Left ventricle myocardium inferior (tissue), 1 donor: ENCODE measurements at regions not wholly inside any gene's neighbourhood (a gene's known extent, or its start where the extent isn't known, plus 50 kb on each side); places are given as distances from the start of the nearest gene placed in this dataset.
"Not testable (repeated sequence)": the region's sequence is repeated elsewhere in the genome, so short reads cannot be mapped to it uniquely, and the experiment has no call there.

ENCODE experiments used
- DNase-seq: peaks from one replicate; pipeline ENCODE4 v3.0.0-alpha.2; 2020
- H3K27ac ChIP-seq: fragments of 200-600 bp; replicated peaks from 2 replicates; pipeline ENCODE4 v1.8.0; 2021
- H3K27me3 ChIP-seq: fragments of 200-600 bp; 2 replicates; pipeline ENCODE4 v1.8.0; 2021; ENCODE audit warnings: low read depth
- H3K36me3 ChIP-seq: fragments of 200-600 bp; 2 replicates; pipeline ENCODE4 v1.8.0; 2021
- H3K4me1 ChIP-seq: fragments of 200-600 bp; 2 replicates; pipeline ENCODE4 v1.8.0; 2021
- H3K4me3 ChIP-seq: fragments of 200-600 bp; 2 replicates; pipeline ENCODE4 v1.8.0; 2021; ENCODE audit warnings: mild to moderate bottlenecking, moderate library complexity
- H3K9me3 ChIP-seq: fragments of 200-600 bp; replicated peaks from 2 replicates; pipeline ENCODE4 v1.8.0; 2021
- intact Hi-C: fragments of 100-400 bp; cut with micrococcal nuclease; formaldehyde crosslinking; loops from one replicate; pipeline ENCODE4 v1.11.0; 2022
- TF ChIP-seq, protein P1 (sequence below): fragments of 200-600 bp; IDR thresholded peaks from 2 replicates; pipeline ENCODE4 v1.8.0; 2021; ENCODE audit warnings: antibody characterized with exemption, mild to moderate bottlenecking, borderline replicate concordance
- donor health status: DM: no; HTN: yes; CAD: no; lungs with severe emphysema.

DNA sequence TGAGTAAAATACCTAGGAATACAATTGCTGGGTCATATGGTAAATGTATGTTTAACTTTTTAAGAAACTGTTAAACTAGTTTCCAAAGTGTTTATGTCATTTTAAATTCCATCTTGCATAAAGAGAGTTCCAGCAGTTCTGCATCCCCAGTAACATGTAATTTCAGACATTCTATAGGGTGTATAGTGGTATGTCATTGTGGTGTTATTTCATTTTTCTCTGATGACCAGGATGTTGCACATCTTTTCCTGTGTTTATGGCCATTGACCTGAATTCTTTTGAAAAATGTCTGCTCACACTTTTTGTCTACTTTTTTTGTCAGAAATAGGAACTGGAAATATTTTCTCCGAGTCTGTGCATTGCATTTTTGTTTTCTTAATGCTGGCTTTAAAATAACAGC lies 128.9 kb downstream of the TMEM200A start:
- intact Hi-C loops = no loop called here
- no peak for DNase-seq
- Histone ChIP-seq H3K9me3 (peaks cover 27% of the 10 kb centered on the region), H3K4me1 (no peaks in the 10 kb centered on the region), H3K27ac (no peak overlapping the region), H3K27me3 (no peaks in the 10 kb centered on the region), H3K4me3 (no peak overlapping the region), H3K36me3 (no peaks in the 10 kb centered on the region)
- TF ChIP-seq, protein P1, sequence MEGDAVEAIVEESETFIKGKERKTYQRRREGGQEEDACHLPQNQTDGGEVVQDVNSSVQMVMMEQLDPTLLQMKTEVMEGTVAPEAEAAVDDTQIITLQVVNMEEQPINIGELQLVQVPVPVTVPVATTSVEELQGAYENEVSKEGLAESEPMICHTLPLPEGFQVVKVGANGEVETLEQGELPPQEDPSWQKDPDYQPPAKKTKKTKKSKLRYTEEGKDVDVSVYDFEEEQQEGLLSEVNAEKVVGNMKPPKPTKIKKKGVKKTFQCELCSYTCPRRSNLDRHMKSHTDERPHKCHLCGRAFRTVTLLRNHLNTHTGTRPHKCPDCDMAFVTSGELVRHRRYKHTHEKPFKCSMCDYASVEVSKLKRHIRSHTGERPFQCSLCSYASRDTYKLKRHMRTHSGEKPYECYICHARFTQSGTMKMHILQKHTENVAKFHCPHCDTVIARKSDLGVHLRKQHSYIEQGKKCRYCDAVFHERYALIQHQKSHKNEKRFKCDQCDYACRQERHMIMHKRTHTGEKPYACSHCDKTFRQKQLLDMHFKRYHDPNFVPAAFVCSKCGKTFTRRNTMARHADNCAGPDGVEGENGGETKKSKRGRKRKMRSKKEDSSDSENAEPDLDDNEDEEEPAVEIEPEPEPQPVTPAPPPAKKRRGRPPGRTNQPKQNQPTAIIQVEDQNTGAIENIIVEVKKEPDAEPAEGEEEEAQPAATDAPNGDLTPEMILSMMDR = no peak

DNA sequence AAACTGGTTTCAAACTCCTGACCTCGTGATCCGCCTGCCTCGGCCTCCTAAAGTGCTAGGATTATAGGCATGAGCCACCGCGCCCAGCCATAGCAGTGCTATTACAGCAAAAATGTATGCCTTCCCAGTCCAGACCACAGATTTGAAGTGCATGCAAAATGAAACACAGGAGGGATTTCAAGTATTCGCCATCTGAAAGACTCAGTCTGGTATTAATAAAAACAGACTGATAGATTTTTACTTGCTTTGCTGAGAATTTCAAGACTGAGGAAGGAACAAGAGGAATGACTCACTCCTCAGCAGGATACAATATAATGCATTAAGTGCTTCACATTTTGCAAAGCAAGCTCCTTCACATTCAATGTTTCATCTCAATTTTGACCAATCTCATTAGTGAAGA lies 134.9 kb downstream of the TMEM200A start:
- no peak overlapping the region for H3K27ac ChIP-seq
- TF ChIP-seq, protein P1 = no peak
- no peaks in the 10 kb centered on the region for H3K4me1 ChIP-seq
- H3K4me3 ChIP-seq = no peak overlapping the region
- intact Hi-C loops = no loop called here
- DNase-seq = no peak
- no peaks in the 10 kb centered on the region for H3K27me3 ChIP-seq
- no peaks in the 10 kb centered on the region for H3K36me3 ChIP-seq
- no peaks in the 10 kb centered on the region for H3K9me3 ChIP-seq

DNA sequence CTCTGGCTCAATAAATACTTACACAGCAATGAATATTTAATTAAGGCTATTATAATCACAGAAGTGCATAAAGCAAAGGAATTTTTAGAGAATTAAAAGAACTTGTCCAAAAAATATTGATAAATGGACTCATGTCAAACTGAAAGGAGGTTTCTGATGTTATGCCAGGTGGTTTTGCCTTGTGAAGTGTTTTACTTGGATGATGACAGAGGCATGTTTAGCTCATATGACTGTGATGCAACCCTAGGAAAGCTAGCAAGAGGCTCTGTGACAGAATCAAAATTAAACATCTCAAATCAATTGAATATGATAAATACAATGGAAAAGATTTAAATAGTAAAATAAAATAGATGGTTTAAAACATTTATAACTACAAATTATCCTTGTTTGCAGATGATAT lies 137.3 kb downstream of the TMEM200A start:
- no peaks in the 10 kb centered on the region for H3K4me1 ChIP-seq
- no peaks in the 10 kb centered on the region for H3K27me3 ChIP-seq
- TF ChIP-seq, protein P1 = no peak
- no peak for DNase-seq
- intact Hi-C loops = no loop called here
- no peak overlapping the region for H3K4me3 ChIP-seq
- no peak overlapping the region for H3K27ac ChIP-seq
- no peaks in the 10 kb centered on the region for H3K36me3 ChIP-seq
- H3K9me3 ChIP-seq = no peaks in the 10 kb centered on the region

DNA sequence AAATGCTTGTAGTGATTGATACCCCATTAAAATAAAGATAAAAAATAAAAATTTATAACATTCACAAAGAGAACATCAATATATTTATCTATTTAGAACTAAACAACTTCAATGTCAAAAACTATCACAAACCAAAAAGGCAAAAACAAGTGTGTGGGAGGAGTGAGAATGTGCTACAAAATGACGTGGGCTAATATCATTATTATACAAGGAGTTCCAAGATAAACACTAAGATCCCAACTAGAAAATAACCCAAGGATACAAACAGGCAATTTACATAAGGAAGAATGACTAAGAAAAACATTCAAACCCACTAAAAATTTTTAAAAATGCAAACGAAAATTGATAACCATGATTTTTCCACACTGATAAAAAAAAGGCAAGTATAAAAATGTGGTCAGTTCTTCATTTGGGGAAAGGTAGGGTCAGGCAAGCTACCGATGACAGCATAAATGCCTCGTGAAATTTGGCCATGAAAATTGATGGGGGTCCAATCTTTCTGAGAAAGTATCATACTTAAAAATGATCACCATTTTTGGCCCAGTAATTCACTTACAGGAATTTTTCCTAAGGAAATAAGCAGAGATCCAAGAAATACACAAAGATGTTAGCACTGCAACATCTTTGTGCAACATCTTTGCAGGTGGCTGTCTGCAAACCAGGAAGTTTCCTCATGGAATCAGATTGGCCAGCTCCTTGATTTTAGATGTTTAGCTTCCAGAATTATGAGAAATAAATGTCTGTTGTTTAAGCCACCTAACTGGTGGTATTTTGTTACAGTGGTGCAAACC lies 140.2 kb downstream of the TMEM200A start:
- intact Hi-C loops = no loop called here
- DNase-seq = no peak
- TF ChIP-seq, protein P1 = no peak
- Histone ChIP-seq H3K4me3 (no peak overlapping the region), H3K27ac (no peak overlapping the region), H3K27me3 (no peaks in the 10 kb centered on the region), H3K4me1 (no peaks in the 10 kb centered on the region), H3K9me3 (peaks cover 6% of the 10 kb centered on the region), H3K36me3 (no peaks in the 10 kb centered on the region)

DNA sequence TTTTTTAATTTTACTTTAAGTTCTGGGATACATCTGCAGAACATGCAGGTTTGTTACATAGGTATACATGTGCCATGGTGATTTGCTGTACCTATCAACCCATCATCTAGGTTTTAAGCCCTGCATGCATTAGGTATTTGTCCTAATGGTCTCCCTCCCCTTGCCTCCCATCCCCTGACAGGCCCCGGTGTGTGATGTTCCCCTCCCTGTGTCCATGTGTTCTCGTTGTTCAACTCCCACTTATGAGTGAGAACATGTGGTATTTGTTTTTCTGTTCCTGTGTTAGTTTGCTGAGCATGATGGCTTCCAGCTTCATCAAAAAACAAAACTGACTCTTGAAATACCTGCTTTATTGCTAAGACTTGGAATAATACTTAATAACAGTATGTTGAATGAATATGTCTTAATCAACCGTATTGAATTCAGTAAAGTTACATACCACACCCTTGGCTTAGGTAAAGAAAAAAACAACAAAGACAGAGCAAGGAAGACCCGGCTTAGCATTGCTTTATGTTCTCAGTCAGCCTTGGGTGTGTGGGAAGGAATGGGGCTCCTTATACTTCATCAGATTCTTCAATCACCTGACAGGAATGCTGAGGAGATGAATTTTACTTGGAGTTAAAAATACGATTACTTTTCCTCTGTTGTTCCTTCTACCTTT lies 141.3 kb downstream of the TMEM200A start:
- H3K36me3 ChIP-seq, H3K4me1 ChIP-seq, DNase-seq, H3K27me3 ChIP-seq, intact Hi-C loops, H3K27ac ChIP-seq, H3K4me3 ChIP-seq, H3K9me3 ChIP-seq: not testable (repeated sequence)

DNA sequence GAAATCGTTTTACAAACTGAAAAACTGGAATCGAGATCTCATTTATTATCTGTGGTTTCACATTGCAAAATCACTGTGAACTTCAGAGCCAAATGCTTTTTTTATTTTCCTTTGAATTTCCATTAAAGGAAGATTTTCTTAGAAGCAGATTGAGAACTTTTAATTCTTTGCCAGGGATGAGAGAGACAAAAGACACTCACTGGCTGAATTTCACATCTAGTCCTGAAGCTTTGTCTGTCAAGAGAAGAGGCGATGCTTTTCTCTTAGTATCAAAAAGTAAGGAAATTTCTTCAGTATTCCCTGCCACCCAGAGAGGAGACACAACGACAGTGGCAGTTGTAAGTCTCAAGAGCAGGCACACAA lies 141.8 kb downstream of the TMEM200A start:
- no peak overlapping the region for H3K4me3 ChIP-seq
- intact Hi-C loops = no loop called here
- no peak for DNase-seq
- H3K27ac ChIP-seq = no peak overlapping the region
- H3K36me3 ChIP-seq = no peaks in the 10 kb centered on the region
- no peaks in the 10 kb centered on the region for H3K4me1 ChIP-seq
- peaks cover 6% of the 10 kb centered on the region for H3K9me3 ChIP-seq
- no peaks in the 10 kb centered on the region for H3K27me3 ChIP-seq
- TF ChIP-seq, protein P1 = no peak
